ENCODE measurements at regions not wholly inside any gene's neighbourhood (a gene's known extent, or its start where the extent isn't known, plus 50 kb on each side); places are given as distances from the start of the nearest gene placed in this dataset.
"Not testable (repeated sequence)": the region's sequence is repeated elsewhere in the genome, so short reads cannot be mapped to it uniquely, and the experiment has no call there.

DNA sequence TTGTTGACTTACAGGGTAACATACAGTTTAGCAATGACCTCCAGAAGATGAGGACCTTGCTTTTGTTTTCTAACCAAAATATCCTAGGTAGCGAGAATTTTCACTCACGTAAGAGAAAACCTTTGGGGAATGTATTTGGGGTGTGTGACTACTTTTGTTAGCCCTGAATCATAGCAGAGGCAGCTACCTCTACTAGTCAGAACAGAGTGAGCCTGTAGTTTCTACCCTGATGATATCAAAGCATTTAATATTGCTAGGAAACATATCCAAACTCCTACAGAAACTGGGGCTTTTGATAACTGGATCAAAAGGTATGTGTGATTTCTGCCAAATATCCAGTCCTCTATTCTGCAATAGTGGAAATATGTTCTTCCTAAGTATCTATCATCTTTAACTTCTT is 462.6 kb upstream of the ZEB2 start:
- DNase-seq (ENCODE audit: low spot score in 2 of 2), result no peak
- Histone ChIP-seq H3K27me3 (no peaks in the 10 kb centered on the region), H3K4me1 (no peaks in the 10 kb centered on the region), H3K36me3 (no peaks in the 10 kb centered on the region), H3K27ac (no peak overlapping the region), H3K4me3 (no peak overlapping the region), H3K9me3 (no peaks in the 10 kb centered on the region)
- TF ChIP-seq POLR2AphosphoS5 (IDR thresholded peaks at IDR 0.05) (no peak), EP300 (IDR thresholded peaks at IDR 0.05) (no peak), POLR2A (IDR thresholded peaks at IDR 0.05) (no peak), CTCF (IDR thresholded peaks at IDR 0.05) (no peak)
- WGBS, result 86% methylated on average over 2 of the region's 2 CpGs

DNA sequence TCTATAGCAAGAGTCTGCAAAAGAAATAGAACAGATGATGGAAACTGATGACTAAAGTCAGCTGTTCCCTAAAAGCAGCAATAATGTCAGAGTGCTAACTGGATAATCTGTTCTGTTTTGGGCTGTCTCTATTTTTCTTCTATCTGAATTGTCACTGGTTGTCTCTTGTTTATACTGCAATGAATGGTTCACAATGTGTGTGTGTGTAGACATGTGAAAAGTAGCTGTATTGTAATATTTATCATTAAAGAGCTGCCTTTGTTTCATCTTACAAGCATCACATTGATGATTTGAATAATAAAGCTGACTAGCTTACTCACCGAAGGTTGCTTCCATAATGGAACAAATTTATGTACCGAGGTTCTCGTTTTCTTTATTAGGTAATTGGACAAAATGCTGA is 456.0 kb upstream of the ZEB2 start:
- no peak for DNase-seq (ENCODE audit: low spot score in 2 of 2)
- Histone ChIP-seq H3K4me1 (no peaks in the 10 kb centered on the region), H3K9me3 (no peaks in the 10 kb centered on the region), H3K27ac (no peak overlapping the region), H3K4me3 (no peak overlapping the region), H3K27me3 (no peaks in the 10 kb centered on the region), H3K36me3 (no peaks in the 10 kb centered on the region)
- WGBS, result 92% methylated on average over 3 of the region's 3 CpGs
- TF ChIP-seq POLR2AphosphoS5 (IDR thresholded peaks at IDR 0.05) (no peak), POLR2A (IDR thresholded peaks at IDR 0.05) (no peak)

- H3K27me3 ChIP-seq, result no peaks in the 10 kb centered on the region
- DNase-seq (ENCODE audit: low spot score in 2 of 2), result no peak
- 67% methylated on average over 3 of the region's 3 CpGs for WGBS
- H3K4me3 ChIP-seq, result no peak overlapping the region
- H3K4me1 ChIP-seq, result no peaks in the 10 kb centered on the region
- no peak for TF ChIP-seq CTCF (IDR thresholded peaks at IDR 0.05)
- no peak for TF ChIP-seq EP300 (IDR thresholded peaks at IDR 0.05)
- no peak for TF ChIP-seq POLR2AphosphoS5 (IDR thresholded peaks at IDR 0.05)
- TF ChIP-seq POLR2A (IDR thresholded peaks at IDR 0.05), result no peak
- no peak overlapping the region for H3K27ac ChIP-seq
- H3K9me3 ChIP-seq, result peaks cover 5% of the 10 kb centered on the region
- no peaks in the 10 kb centered on the region for H3K36me3 ChIP-seq
Measured at GRCh38 chr2:144972676-144973075, 452.8 kb upstream of the ZEB2 start.

- no peak for DNase-seq (ENCODE audit: low spot score in 2 of 2)
- no peaks in the 10 kb centered on the region for H3K36me3 ChIP-seq
- H3K27me3 ChIP-seq, result no peaks in the 10 kb centered on the region
- TF ChIP-seq EP300 (IDR thresholded peaks at IDR 0.05) (no peak), CTCF (IDR thresholded peaks at IDR 0.05) (no peak), POLR2A (IDR thresholded peaks at IDR 0.05) (no peak), POLR2AphosphoS5 (IDR thresholded peaks at IDR 0.05) (no peak)
- H3K27ac ChIP-seq, result no peak overlapping the region
- no peak overlapping the region for H3K4me3 ChIP-seq
- H3K4me1 ChIP-seq, result no peaks in the 10 kb centered on the region
- H3K9me3 ChIP-seq, result peaks cover 5% of the 10 kb centered on the region
- WGBS, result 76% methylated on average over 6 of the region's 6 CpGs
Measured at GRCh38 chr2:144971786-144972335, 451.9 kb upstream of the ZEB2 start.

- not testable (repeated sequence) for H3K36me3 ChIP-seq; H3K9me3 ChIP-seq; H3K4me3 ChIP-seq; H3K27me3 ChIP-seq; H3K4me1 ChIP-seq; DNase-seq (ENCODE audit: low spot score in 2 of 2); H3K27ac ChIP-seq
- 88% methylated on average over 1 of the region's 1 CpG for WGBS
Measured at GRCh38 chr2:144970410-144970809, 450.5 kb upstream of the ZEB2 start.

DNA sequence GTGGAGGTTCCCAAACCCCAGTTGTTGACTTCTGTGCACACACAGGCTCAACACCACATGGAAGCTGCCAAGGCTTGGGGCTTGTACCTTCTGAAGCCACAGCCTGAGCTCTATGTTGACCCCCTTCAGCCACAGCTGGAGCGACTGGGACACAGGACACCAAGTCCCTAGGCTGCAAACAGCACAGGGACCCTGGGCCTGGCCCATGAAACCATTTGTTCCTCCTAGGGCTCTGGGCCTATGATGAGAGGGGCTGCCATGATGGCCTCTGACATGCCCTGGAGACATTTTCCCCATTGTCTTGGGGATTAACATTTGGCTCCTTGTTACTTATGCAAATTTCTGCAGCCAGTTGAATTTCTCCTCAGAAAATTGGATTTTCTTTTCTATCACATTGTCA is 449.6 kb upstream of the ZEB2 start:
- H3K9me3 ChIP-seq, result peaks cover 12% of the 10 kb centered on the region

GRCh38 chr2:144967961-144968360 is 448.0 kb upstream of the ZEB2 start:
- WGBS, result 55% methylated on average over 2 of the region's 2 CpGs
- Histone ChIP-seq H3K36me3 (no peaks in the 10 kb centered on the region), H3K4me3 (no peak overlapping the region)

More for the DNA sequence above, 449.6 kb upstream of the ZEB2 start:
- WGBS, result 80% methylated on average over 1 of the region's 1 CpG
- not testable (repeated sequence) for H3K27me3 ChIP-seq; H3K27ac ChIP-seq; DNase-seq (ENCODE audit: low spot score in 2 of 2); H3K4me3 ChIP-seq; H3K4me1 ChIP-seq; H3K36me3 ChIP-seq

More at GRCh38 chr2:144967961-144968360, 448.0 kb upstream of the ZEB2 start:
- H3K4me1 ChIP-seq, result no peaks in the 10 kb centered on the region
- TF ChIP-seq CTCF (IDR thresholded peaks at IDR 0.05), result no peak
- no peak for TF ChIP-seq EP300 (IDR thresholded peaks at IDR 0.05)
- TF ChIP-seq POLR2AphosphoS5 (IDR thresholded peaks at IDR 0.05), result no peak
- no peak for TF ChIP-seq POLR2A (IDR thresholded peaks at IDR 0.05)
- H3K27ac ChIP-seq, result no peak overlapping the region
- H3K9me3 ChIP-seq, result peaks cover 12% of the 10 kb centered on the region
- no peak for DNase-seq (ENCODE audit: low spot score in 2 of 2)
- no peaks in the 10 kb centered on the region for H3K27me3 ChIP-seq

Measured in suprapubic skin (tissue), 4 donors.